ENCODE measurements at regions not wholly inside any gene's neighbourhood (a gene's known extent, or its start where the extent isn't known, plus 50 kb on each side); places are given as distances from the start of the nearest gene placed in this dataset.
A peak's percentile ranks its signal among the peaks of the same experiment; 100 is the strongest.

- H3K4me1 ChIP-seq (ENCODE audit: control insufficient read depth, low read depth, low read length): no peaks in the 10 kb centered on the region
- H3K4me3 ChIP-seq (ENCODE audit: low read length): no peak overlapping the region
- no peaks in the 10 kb centered on the region for H3K9me3 ChIP-seq (ENCODE audit: control insufficient read depth, low read depth, low read length)
- H3K27ac ChIP-seq (ENCODE audit: low read length): no peak overlapping the region
- H3K27me3 ChIP-seq (ENCODE audit: control insufficient read depth, insufficient read depth, low read length): peaks cover 23% of the 10 kb centered on the region
- no peaks in the 10 kb centered on the region for H3K36me3 ChIP-seq (ENCODE audit: control insufficient read depth, low read depth, low read length)
- H3K9ac ChIP-seq (ENCODE audit: low read length): no peak overlapping the region
Measured at GRCh38 chr11:115665175-115665821, 161.1 kb upstream of the CADM1 start.

- H3K4me3 ChIP-seq (ENCODE audit: low read length): no peak overlapping the region
- H3K9ac ChIP-seq (ENCODE audit: low read length): no peak overlapping the region
- H3K36me3 ChIP-seq (ENCODE audit: control insufficient read depth, low read depth, low read length): no peaks in the 10 kb centered on the region
- peaks cover 4% of the 10 kb centered on the region for H3K4me1 ChIP-seq (ENCODE audit: control insufficient read depth, low read depth, low read length)
- H3K27me3 ChIP-seq (ENCODE audit: control insufficient read depth, insufficient read depth, low read length): peaks cover 33% of the 10 kb centered on the region
- no peak overlapping the region for H3K27ac ChIP-seq (ENCODE audit: low read length)
- no peaks in the 10 kb centered on the region for H3K9me3 ChIP-seq (ENCODE audit: control insufficient read depth, low read depth, low read length)
Measured at GRCh38 chr11:115664313-115664712, 160.1 kb upstream of the CADM1 start.

- Histone ChIP-seq H3K4me1 (ENCODE audit: control insufficient read depth, low read depth, low read length) (peaks cover 4% of the 10 kb centered on the region), H3K9me3 (ENCODE audit: control insufficient read depth, low read depth, low read length) (no peaks in the 10 kb centered on the region), H3K9ac (ENCODE audit: low read length) (no peak overlapping the region), H3K27me3 (ENCODE audit: control insufficient read depth, insufficient read depth, low read length) (peaks cover 38% of the 10 kb centered on the region), H3K27ac (ENCODE audit: low read length) (no peak overlapping the region), H3K36me3 (ENCODE audit: control insufficient read depth, low read depth, low read length) (no peaks in the 10 kb centered on the region), H3K4me3 (ENCODE audit: low read length) (no peak overlapping the region)
Measured at GRCh38 chr11:115663790-115664189, 159.6 kb upstream of the CADM1 start.

GRCh38 chr11:115660030-115660805 is 156.0 kb upstream of the CADM1 start:
- Histone ChIP-seq H3K9me3 (ENCODE audit: control insufficient read depth, low read depth, low read length) (no peaks in the 10 kb centered on the region), H3K9ac (ENCODE audit: low read length) (no peak overlapping the region), H3K27ac (ENCODE audit: low read length) (no peak overlapping the region), H3K36me3 (ENCODE audit: control insufficient read depth, low read depth, low read length) (no peaks in the 10 kb centered on the region), H3K27me3 (ENCODE audit: control insufficient read depth, insufficient read depth, low read length) (peaks cover 69% of the 10 kb centered on the region), H3K4me3 (ENCODE audit: low read length) (peak overlapping the region; percentile 74), H3K4me1 (ENCODE audit: control insufficient read depth, low read depth, low read length) (peaks cover 11% of the 10 kb centered on the region)

- no peaks in the 10 kb centered on the region for H3K9me3 ChIP-seq (ENCODE audit: control insufficient read depth, low read depth, low read length)
- no peak overlapping the region for H3K9ac ChIP-seq (ENCODE audit: low read length)
- no peaks in the 10 kb centered on the region for H3K36me3 ChIP-seq (ENCODE audit: control insufficient read depth, low read depth, low read length)
- peak overlapping the region; percentile 74 for H3K4me3 ChIP-seq (ENCODE audit: low read length)
- H3K27me3 ChIP-seq (ENCODE audit: control insufficient read depth, insufficient read depth, low read length): peaks cover 73% of the 10 kb centered on the region
- no peak overlapping the region for H3K27ac ChIP-seq (ENCODE audit: low read length)
- peaks cover 11% of the 10 kb centered on the region for H3K4me1 ChIP-seq (ENCODE audit: control insufficient read depth, low read depth, low read length)
Measured at GRCh38 chr11:115659061-115659963, 155.1 kb upstream of the CADM1 start.

GRCh38 chr11:115657586-115657985 is 153.4 kb upstream of the CADM1 start:
- H3K27ac ChIP-seq (ENCODE audit: low read length): no peak overlapping the region
- H3K9ac ChIP-seq (ENCODE audit: low read length): no peak overlapping the region
- peaks cover 69% of the 10 kb centered on the region for H3K27me3 ChIP-seq (ENCODE audit: control insufficient read depth, insufficient read depth, low read length)
- no peak overlapping the region for H3K4me3 ChIP-seq (ENCODE audit: low read length)
- no peaks in the 10 kb centered on the region for H3K36me3 ChIP-seq (ENCODE audit: control insufficient read depth, low read depth, low read length)
- no peaks in the 10 kb centered on the region for H3K9me3 ChIP-seq (ENCODE audit: control insufficient read depth, low read depth, low read length)
- peaks cover 11% of the 10 kb centered on the region for H3K4me1 ChIP-seq (ENCODE audit: control insufficient read depth, low read depth, low read length)

GRCh38 chr11:115656669-115657068 is 152.5 kb upstream of the CADM1 start:
- H3K9ac ChIP-seq (ENCODE audit: low read length): no peak overlapping the region
- peaks cover 11% of the 10 kb centered on the region for H3K4me1 ChIP-seq (ENCODE audit: control insufficient read depth, low read depth, low read length)
- no peak overlapping the region for H3K4me3 ChIP-seq (ENCODE audit: low read length)
- H3K36me3 ChIP-seq (ENCODE audit: control insufficient read depth, low read depth, low read length): no peaks in the 10 kb centered on the region
- peaks cover 62% of the 10 kb centered on the region for H3K27me3 ChIP-seq (ENCODE audit: control insufficient read depth, insufficient read depth, low read length)
- no peak overlapping the region for H3K27ac ChIP-seq (ENCODE audit: low read length)
- no peaks in the 10 kb centered on the region for H3K9me3 ChIP-seq (ENCODE audit: control insufficient read depth, low read depth, low read length)

GRCh38 chr11:115656041-115656440 is 151.8 kb upstream of the CADM1 start:
- no peak overlapping the region for H3K9ac ChIP-seq (ENCODE audit: low read length)

GRCh38 chr11:115654792-115655191 is 150.6 kb upstream of the CADM1 start:
- no peaks in the 10 kb centered on the region for H3K36me3 ChIP-seq (ENCODE audit: control insufficient read depth, low read depth, low read length)
- peaks cover 9% of the 10 kb centered on the region for H3K4me1 ChIP-seq (ENCODE audit: control insufficient read depth, low read depth, low read length)
- H3K9ac ChIP-seq (ENCODE audit: low read length): no peak overlapping the region
- H3K27ac ChIP-seq (ENCODE audit: low read length): no peak overlapping the region
- H3K9me3 ChIP-seq (ENCODE audit: control insufficient read depth, low read depth, low read length): no peaks in the 10 kb centered on the region
- H3K4me3 ChIP-seq (ENCODE audit: low read length): no peak overlapping the region
- H3K27me3 ChIP-seq (ENCODE audit: control insufficient read depth, insufficient read depth, low read length): peaks cover 45% of the 10 kb centered on the region

More at GRCh38 chr11:115656041-115656440, 151.8 kb upstream of the CADM1 start:
- Histone ChIP-seq H3K27ac (ENCODE audit: low read length) (no peak overlapping the region), H3K4me3 (ENCODE audit: low read length) (no peak overlapping the region), H3K36me3 (ENCODE audit: control insufficient read depth, low read depth, low read length) (no peaks in the 10 kb centered on the region), H3K4me1 (ENCODE audit: control insufficient read depth, low read depth, low read length) (peaks cover 11% of the 10 kb centered on the region), H3K27me3 (ENCODE audit: control insufficient read depth, insufficient read depth, low read length) (peaks cover 57% of the 10 kb centered on the region), H3K9me3 (ENCODE audit: control insufficient read depth, low read depth, low read length) (no peaks in the 10 kb centered on the region)

GRCh38 chr11:115653926-115654325 is 149.7 kb upstream of the CADM1 start:
- Histone ChIP-seq H3K36me3 (ENCODE audit: control insufficient read depth, low read depth, low read length) (no peaks in the 10 kb centered on the region), H3K27me3 (ENCODE audit: control insufficient read depth, insufficient read depth, low read length) (peaks cover 36% of the 10 kb centered on the region), H3K27ac (ENCODE audit: low read length) (no peak overlapping the region), H3K4me1 (ENCODE audit: control insufficient read depth, low read depth, low read length) (peaks cover 7% of the 10 kb centered on the region), H3K9me3 (ENCODE audit: control insufficient read depth, low read depth, low read length) (no peaks in the 10 kb centered on the region), H3K9ac (ENCODE audit: low read length) (no peak overlapping the region), H3K4me3 (ENCODE audit: low read length) (no peak overlapping the region)

GRCh38 chr11:115653076-115653475 is 148.9 kb upstream of the CADM1 start:
- H3K36me3 ChIP-seq (ENCODE audit: control insufficient read depth, low read depth, low read length): no peaks in the 10 kb centered on the region
- H3K27me3 ChIP-seq (ENCODE audit: control insufficient read depth, insufficient read depth, low read length): peaks cover 28% of the 10 kb centered on the region
- H3K9ac ChIP-seq (ENCODE audit: low read length): no peak overlapping the region
- H3K4me3 ChIP-seq (ENCODE audit: low read length): no peak overlapping the region
- H3K9me3 ChIP-seq (ENCODE audit: control insufficient read depth, low read depth, low read length): no peaks in the 10 kb centered on the region
- H3K27ac ChIP-seq (ENCODE audit: low read length): no peak overlapping the region
- H3K4me1 ChIP-seq (ENCODE audit: control insufficient read depth, low read depth, low read length): peaks cover 7% of the 10 kb centered on the region

All from iPS-18a (cell line).